Ammon's horn (tissue), 1 donor: ENCODE measurements at regions not wholly inside any gene's neighbourhood (a gene's known extent, or its start where the extent isn't known, plus 50 kb on each side); places are given as distances from the start of the nearest gene placed in this dataset.

ENCODE experiments used
- DNase-seq: peaks from one replicate; pipeline ENCODE4 v3.0.0-alpha.2; 2016; ENCODE audit warnings: low spot score

GRCh38 chr6:105966481-105966880 lies 119.7 kb upstream of the PRDM1 start:
- no peak for DNase-seq

- no peak for DNase-seq
Measured at GRCh38 chr6:105964979-105965760, 121.0 kb upstream of the PRDM1 start.

GRCh38 chr6:105954148-105954547 lies 132.0 kb upstream of the PRDM1 start:
- no peak for DNase-seq

GRCh38 chr6:105952772-105953690 lies 133.1 kb upstream of the PRDM1 start:
- DNase-seq, result no peak

- no peak for DNase-seq
Measured at GRCh38 chr6:105952326-105952725, 133.8 kb upstream of the PRDM1 start.

- DNase-seq, result no peak
Measured at GRCh38 chr6:105951322-105951721, 134.8 kb upstream of the PRDM1 start.

GRCh38 chr6:105949869-105950268 lies 136.3 kb upstream of the PRDM1 start:
- no peak for DNase-seq

GRCh38 chr6:105943514-105943913 lies 142.6 kb upstream of the PRDM1 start:
- no peak for DNase-seq

GRCh38 chr6:105941621-105942412 lies 144.3 kb upstream of the PRDM1 start:
- DNase-seq, result no peak

GRCh38 chr6:105940990-105941389 lies 145.1 kb upstream of the PRDM1 start:
- no peak for DNase-seq

- no peak for DNase-seq
Measured at GRCh38 chr6:105936972-105937371, 149.2 kb upstream of the PRDM1 start.

- no peak for DNase-seq
Measured at GRCh38 chr6:105935416-105935815, 150.7 kb upstream of the PRDM1 start.

GRCh38 chr6:105934708-105935107 lies 151.4 kb upstream of the PRDM1 start:
- no peak for DNase-seq

GRCh38 chr6:105932440-105932839 lies 153.7 kb upstream of the PRDM1 start:
- no peak for DNase-seq

- DNase-seq, result no peak
Measured at GRCh38 chr6:105929626-105930025, 156.5 kb upstream of the PRDM1 start.

GRCh38 chr6:105926318-105926717 lies 159.8 kb upstream of the PRDM1 start:
- DNase-seq, result no peak

- no peak for DNase-seq
Measured at GRCh38 chr6:105925706-105926105, 160.4 kb upstream of the PRDM1 start.

- DNase-seq, result no peak
Measured at GRCh38 chr6:105921781-105922180, 164.4 kb upstream of the PRDM1 start.

GRCh38 chr6:105920071-105920470 lies 166.1 kb upstream of the PRDM1 start:
- DNase-seq, result no peak

GRCh38 chr6:105917038-105917695 lies 169.0 kb upstream of the PRDM1 start:
- no peak for DNase-seq

GRCh38 chr6:105911106-105911629 lies 175.0 kb upstream of the PRDM1 start:
- no peak for DNase-seq
